ENCODE measurements at regions not wholly inside any gene's neighbourhood (a gene's known extent, or its start where the extent isn't known, plus 50 kb on each side); places are given as distances from the start of the nearest gene placed in this dataset.

DNA sequence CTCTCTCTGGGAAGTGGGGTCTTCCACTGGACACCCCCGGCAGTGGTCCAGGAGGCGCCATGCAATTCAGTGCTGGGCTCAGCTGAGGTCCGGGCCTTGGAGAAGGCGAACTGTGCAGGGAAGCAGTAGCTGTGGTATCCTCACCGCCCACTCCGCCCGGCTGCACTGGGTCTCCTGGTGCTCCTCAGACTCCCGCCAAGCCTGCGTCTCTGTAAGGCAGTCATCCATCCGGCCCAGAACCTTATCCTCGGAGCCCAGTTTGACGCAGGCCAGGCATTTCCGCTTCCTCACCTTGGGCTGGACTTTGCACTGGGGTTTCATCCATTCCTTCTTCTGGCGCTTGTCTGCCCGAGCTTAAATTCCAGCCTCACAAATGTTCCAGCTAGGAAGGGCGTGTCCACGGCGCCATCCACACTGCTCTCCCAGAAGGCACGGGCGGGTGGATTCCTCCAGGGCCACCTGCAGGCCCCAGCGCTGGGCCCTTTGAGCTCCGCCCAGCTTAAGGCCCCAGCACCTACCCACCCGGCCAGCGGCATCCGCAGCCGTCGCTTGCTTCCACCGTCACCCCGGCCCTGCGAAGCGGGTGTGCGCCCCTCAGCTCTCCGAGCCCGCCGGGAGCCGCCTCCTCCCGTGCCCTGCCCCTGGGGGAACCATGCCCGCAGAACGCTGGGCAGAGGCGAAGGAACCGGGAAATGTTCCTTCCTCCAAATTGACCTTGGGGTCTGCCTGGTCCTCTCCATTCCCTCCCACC lies 1884.8 kb downstream of the TP53TG3F start:
- H3K36me3 ChIP-seq (ENCODE audit: control insufficient read depth, low read length): no peaks in the 10 kb centered on the region
- no peak for TF ChIP-seq EZH2phosphoT487 (IDR thresholded peaks at IDR 0.05; ENCODE audit: borderline replicate concordance, low read length)
- TF ChIP-seq, protein P1, sequence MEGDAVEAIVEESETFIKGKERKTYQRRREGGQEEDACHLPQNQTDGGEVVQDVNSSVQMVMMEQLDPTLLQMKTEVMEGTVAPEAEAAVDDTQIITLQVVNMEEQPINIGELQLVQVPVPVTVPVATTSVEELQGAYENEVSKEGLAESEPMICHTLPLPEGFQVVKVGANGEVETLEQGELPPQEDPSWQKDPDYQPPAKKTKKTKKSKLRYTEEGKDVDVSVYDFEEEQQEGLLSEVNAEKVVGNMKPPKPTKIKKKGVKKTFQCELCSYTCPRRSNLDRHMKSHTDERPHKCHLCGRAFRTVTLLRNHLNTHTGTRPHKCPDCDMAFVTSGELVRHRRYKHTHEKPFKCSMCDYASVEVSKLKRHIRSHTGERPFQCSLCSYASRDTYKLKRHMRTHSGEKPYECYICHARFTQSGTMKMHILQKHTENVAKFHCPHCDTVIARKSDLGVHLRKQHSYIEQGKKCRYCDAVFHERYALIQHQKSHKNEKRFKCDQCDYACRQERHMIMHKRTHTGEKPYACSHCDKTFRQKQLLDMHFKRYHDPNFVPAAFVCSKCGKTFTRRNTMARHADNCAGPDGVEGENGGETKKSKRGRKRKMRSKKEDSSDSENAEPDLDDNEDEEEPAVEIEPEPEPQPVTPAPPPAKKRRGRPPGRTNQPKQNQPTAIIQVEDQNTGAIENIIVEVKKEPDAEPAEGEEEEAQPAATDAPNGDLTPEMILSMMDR (IDR thresholded peaks at IDR 0.05; ENCODE audit: low read depth, low read length, poor library complexity, severe bottlenecking): no peak
- no peaks in the 10 kb centered on the region for H3K9me2 ChIP-seq (replicated peaks; ENCODE audit: control insufficient read depth, low read length)
- H3K4me3 ChIP-seq (ENCODE audit: low read length): no peak overlapping the region
- H3K4me2 ChIP-seq (ENCODE audit: low read length): no peak overlapping the region
- H3K27ac ChIP-seq (ENCODE audit: low read depth, low read length): no peak overlapping the region
- H3K79me2 ChIP-seq (ENCODE audit: control insufficient read depth, low read length): no peaks in the 10 kb centered on the region
- 0 out of 2 replicates have a peak, but pooled peaks cover 5% of the 10 kb centered on the region for H3K9me3 ChIP-seq (ENCODE audit: control insufficient read depth, insufficient read depth, low read length)
- no peaks in the 10 kb centered on the region for H3K27me3 ChIP-seq (ENCODE audit: control insufficient read depth, low read length)
- H3F3A ChIP-seq (ENCODE audit: control insufficient read depth, insufficient read depth): no peaks in the 10 kb centered on the region
- no peaks in the 10 kb centered on the region for H3K4me1 ChIP-seq (ENCODE audit: control insufficient read depth, low read length)
- no peaks in the 10 kb centered on the region for H4K20me1 ChIP-seq (ENCODE audit: control insufficient read depth, insufficient read depth, low read depth, low read length)

DNA sequence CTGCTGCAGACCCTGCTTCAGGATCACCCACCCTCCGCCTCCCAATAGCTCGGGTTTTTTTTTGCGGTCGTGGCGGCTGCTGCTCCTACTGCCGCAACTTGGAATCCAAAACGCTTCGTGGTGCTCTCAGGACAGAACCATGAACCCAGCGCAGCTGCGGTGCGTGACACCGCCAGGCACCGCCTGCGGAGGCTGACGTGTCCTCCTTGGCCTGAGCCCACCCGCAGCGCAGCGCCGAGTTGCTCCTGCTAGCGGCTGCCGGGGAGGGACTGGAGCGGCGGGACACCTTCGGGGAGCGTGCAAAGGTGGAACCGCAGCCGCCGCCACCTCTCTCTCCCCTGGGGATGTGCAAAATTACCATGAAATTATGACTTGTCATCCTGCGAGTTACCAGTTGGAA lies 1893.0 kb downstream of the TP53TG3F start:
- Histone ChIP-seq H4K20me1 (ENCODE audit: control insufficient read depth, insufficient read depth, low read depth, low read length) (no peaks in the 10 kb centered on the region), H3F3A (ENCODE audit: control insufficient read depth, insufficient read depth) (no peaks in the 10 kb centered on the region), H3K9me2 (replicated peaks; ENCODE audit: control insufficient read depth, low read length) (no peaks in the 10 kb centered on the region), H3K4me2 (ENCODE audit: low read length) (no peak overlapping the region), H3K36me3 (ENCODE audit: control insufficient read depth, low read length) (no peaks in the 10 kb centered on the region), H3K4me1 (ENCODE audit: control insufficient read depth, low read length) (no peaks in the 10 kb centered on the region), H3K9me3 (ENCODE audit: control insufficient read depth, insufficient read depth, low read length) (no peaks in the 10 kb centered on the region), H3K27ac (ENCODE audit: low read depth, low read length) (no peak overlapping the region), H3K4me3 (ENCODE audit: low read length) (no peak overlapping the region), H3K79me2 (ENCODE audit: control insufficient read depth, low read length) (no peaks in the 10 kb centered on the region), H3K27me3 (ENCODE audit: control insufficient read depth, low read length) (no peaks in the 10 kb centered on the region)
- TF ChIP-seq, protein P1 (IDR thresholded peaks at IDR 0.05; ENCODE audit: low read depth, low read length, poor library complexity, severe bottlenecking): no peak
- no peak for TF ChIP-seq EZH2phosphoT487 (IDR thresholded peaks at IDR 0.05; ENCODE audit: borderline replicate concordance, low read length)

DNA sequence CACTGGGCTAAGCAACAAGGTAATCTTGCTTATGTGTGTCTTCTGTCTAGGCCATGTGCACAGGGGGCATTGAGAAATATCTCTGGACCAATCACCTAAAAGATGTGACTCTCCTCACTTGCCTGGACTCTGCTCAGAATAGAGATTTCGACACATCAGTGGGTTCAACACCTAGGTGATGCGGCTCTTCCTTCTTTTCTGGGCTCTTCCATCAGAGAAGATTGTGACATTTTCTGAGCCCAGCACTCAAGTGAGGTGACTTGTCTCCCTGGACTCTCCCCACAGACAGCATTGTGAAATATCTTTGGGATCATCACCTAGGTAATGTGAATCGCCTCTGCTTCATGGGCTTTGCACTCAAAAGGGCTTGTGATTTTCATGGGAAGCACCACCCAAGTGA lies 1904.1 kb downstream of the TP53TG3F start:
- TF ChIP-seq, protein P1 (IDR thresholded peaks at IDR 0.05; ENCODE audit: low read depth, low read length, poor library complexity, severe bottlenecking): no peak
- TF ChIP-seq EZH2phosphoT487 (IDR thresholded peaks at IDR 0.05; ENCODE audit: borderline replicate concordance, low read length): no peak
- Histone ChIP-seq H3K27ac (ENCODE audit: low read depth, low read length) (no peak overlapping the region), H3K27me3 (ENCODE audit: control insufficient read depth, low read length) (no peaks in the 10 kb centered on the region), H3F3A (ENCODE audit: control insufficient read depth, insufficient read depth) (no peaks in the 10 kb centered on the region), H4K20me1 (ENCODE audit: control insufficient read depth, insufficient read depth, low read depth, low read length) (no peaks in the 10 kb centered on the region), H3K36me3 (ENCODE audit: control insufficient read depth, low read length) (no peaks in the 10 kb centered on the region), H3K4me1 (ENCODE audit: control insufficient read depth, low read length) (no peaks in the 10 kb centered on the region), H3K9me3 (ENCODE audit: control insufficient read depth, insufficient read depth, low read length) (peaks cover 3% of the 10 kb centered on the region; the same call in 1 of the 2 replicates), H3K4me2 (ENCODE audit: low read length) (no peak overlapping the region), H3K4me3 (ENCODE audit: low read length) (no peak overlapping the region), H3K79me2 (ENCODE audit: control insufficient read depth, low read length) (no peaks in the 10 kb centered on the region), H3K9me2 (replicated peaks; ENCODE audit: control insufficient read depth, low read length) (no peaks in the 10 kb centered on the region)

Data from DOHH2 (cell line).